ELF-1 (cell line): ENCODE measurements at regions not wholly inside any gene's neighbourhood (a gene's known extent, or its start where the extent isn't known, plus 50 kb on each side); places are given as distances from the start of the nearest gene placed in this dataset.
A peak's percentile ranks its signal among the peaks of the same experiment; 100 is the strongest.

Experiments used
- DNase-seq: peaks from one replicate; pipeline ENCODE4 v3.0.0-alpha.2; 2016; ENCODE audit warnings: low read depth, low spot score

GRCh38 chr18:39647627-39648534 is 2082.3 kb upstream of the CELF4 start:
- peak; percentile 36 for DNase-seq

DNA sequence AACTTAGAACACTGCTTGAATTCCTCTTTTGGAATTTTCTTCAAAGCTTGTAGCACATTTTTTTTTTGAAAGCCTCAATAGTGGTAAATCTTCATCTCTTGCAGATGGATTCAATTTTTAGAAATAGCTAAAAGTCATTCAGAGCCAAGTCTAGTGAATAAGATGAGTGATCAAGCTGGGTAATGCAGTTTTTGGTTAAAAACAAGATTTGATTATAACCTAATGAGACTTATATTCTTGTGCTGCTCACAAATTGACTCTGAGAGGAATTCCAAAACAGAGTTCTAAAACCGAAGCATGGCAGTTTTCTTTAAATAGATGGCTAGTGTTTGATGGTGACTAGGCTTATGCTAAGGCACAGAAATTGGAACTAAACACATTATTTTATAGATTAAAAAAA is 2072.6 kb upstream of the CELF4 start:
- no peak for DNase-seq

DNA sequence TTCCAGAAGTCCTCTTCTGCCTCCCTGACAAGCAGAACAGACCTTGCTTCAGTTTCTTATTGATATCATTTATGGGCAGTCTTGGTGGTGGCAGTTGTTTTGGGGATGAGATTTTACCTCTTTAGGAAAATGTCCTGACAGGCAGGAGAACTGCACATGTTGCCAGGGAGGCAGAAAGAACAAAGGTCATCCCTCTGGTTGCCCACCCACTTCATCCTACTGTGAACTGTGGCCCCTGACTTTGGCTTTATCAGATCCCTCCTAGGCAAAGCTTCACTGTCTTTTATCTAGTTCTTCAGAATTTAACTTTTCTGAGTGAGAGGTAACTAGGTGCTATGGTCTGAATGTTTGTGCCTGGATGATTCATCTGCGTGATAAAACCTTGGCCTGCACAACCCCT is 2071.3 kb upstream of the CELF4 start:
- DNase-seq: no peak

DNA sequence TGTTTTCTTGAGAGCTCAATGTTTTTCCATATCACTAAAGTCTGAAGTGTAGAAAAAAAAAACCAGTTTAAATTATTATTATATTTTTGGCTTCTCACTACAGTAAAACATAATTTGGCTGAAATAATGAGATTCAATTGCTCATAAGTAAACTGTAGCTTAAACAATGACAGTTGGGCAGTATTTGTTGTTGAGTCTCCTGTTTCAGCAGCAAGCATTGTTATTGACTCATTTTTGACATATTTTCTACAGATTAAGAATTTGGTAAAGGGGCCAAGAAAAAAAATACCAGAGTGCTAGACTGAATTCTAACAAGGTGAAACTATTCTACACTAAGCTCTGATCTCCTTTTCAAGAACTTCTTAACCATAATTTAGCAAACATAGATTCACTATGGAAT is 2070.4 kb upstream of the CELF4 start:
- DNase-seq: no peak

DNA sequence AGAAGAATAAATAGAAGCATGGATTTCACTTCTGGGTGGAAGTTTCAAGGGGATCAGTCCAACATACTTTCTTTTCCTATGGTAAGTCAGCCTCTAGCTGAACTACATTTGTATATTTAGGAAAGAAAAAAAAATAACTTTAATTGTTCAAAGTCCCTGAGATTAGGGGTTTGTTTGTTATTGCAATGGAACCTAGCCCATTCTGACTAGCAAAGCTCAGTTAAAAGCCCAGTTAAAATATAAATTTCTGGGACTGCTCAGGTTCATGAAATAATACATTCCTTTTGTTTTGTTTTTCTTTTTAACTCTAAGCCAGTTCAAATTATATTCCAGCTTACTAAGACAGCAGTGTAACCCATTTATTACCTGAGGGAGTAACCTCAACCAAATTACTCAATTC is 2069.6 kb upstream of the CELF4 start:
- DNase-seq: no peak

- DNase-seq: no peak
These were observed 2062.3 kb upstream of the CELF4 start for GRCh38 chr18:39627936-39628335.

DNA sequence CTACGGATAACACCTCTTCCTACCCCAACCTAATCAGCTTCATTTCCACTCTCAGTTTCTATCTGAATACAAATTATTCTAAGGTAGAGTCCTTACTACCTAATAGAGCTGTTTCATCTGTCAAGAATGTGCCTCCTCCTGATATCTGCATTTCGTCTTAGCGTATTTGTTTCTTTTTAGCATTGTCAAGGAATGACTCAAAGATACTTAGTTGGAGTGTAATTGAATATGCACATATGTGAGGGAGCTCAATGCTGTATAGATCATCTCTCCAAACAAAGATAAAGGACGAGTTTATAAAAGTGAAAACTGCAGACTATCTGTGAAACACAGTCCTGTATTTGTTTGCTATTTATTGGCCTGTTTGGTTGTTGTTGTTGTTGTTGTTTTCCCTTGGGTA is 2059.4 kb upstream of the CELF4 start:
- no peak for DNase-seq

- DNase-seq: no peak
These were observed 2056.8 kb upstream of the CELF4 start for GRCh38 chr18:39622431-39622830.

DNA sequence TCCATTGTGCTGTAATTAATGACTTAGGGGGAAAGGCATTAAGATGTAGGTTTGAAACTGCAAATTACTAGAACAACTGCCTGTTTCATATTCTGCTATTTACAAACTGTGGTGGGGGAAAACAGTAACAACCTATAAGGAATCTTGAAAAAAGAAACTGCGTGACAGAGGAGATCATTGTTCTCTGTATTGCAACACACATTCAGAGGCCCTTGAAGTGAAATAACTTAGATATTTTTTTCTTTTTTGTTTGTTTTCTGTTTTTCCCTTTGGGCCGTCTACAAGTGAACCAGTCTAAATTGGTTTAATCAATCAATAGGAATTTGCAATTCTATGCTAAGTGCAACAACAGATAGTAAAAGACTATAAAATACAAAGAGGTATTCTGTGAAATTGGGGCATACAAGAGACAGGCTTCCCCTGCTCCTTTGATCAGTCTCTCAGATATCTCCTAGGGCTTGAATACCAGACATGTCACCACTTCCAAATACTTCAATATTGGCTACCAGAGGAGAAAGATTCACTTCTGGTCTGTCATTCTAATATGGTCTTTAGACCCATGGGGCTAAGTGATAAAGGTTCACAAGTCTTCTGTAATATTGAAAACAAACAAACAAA is 2055.1 kb upstream of the CELF4 start:
- no peak for DNase-seq

GRCh38 chr18:39618265-39619003 is 2052.8 kb upstream of the CELF4 start:
- no peak for DNase-seq

GRCh38 chr18:39611381-39612100 is 2045.9 kb upstream of the CELF4 start:
- no peak for DNase-seq

GRCh38 chr18:39607034-39607433 is 2041.4 kb upstream of the CELF4 start:
- no peak for DNase-seq

DNA sequence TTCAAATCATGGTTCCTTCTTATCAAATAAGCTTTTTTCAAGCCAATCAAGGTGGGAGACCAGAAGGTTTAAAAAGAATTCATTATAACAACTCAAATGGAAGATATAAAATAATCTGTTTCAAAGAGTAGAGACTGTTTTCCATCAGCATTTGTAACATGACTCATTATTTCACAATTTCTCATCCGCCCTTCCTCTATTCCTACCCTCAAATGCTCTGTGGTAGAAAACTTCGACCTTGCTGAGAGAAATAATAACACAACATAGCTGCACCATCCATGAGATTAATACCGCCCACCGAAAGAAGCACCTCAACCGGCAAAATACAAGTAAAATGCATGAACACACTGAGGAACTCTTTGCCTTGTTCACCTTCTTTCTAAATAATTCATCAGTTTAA is 2039.2 kb upstream of the CELF4 start:
- DNase-seq: no peak

DNA sequence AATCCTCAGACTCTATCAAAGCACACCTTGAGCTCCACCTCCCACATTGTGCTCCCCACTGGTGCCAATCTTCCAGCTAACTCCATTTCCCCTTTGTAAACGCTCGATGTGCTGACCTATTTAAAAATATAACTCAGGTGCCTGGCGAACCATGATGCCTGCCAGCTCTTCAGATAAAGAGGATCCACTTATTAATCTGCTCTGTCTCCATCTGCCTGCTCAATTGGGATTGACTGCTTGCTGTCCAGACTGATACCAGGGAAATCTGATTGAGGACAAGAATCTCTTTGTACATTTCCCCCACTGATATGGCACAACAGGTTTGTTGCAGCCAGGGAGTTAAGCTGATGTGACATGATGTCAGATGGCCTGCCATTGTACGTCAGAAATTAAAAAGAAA is 2036.5 kb upstream of the CELF4 start:
- DNase-seq: no peak

DNA sequence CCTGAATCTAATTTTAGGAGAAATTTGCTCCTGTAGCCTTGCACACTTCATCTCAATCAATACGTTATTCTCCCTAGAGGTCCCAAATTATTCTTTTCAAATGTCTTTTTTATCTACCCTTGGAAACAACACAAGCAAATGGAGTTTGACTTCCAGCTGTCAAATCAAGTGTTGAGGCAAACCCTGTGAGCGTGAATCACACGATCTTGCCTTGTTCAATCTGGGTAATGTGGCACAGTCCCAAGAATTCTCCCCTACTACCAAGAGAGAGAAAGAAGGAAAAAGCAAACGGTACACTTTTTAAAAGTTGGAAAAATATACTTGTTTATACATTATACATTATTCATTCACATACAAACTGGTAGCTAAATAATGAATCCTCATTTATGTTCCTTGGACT is 2035.3 kb upstream of the CELF4 start:
- DNase-seq: no peak

DNA sequence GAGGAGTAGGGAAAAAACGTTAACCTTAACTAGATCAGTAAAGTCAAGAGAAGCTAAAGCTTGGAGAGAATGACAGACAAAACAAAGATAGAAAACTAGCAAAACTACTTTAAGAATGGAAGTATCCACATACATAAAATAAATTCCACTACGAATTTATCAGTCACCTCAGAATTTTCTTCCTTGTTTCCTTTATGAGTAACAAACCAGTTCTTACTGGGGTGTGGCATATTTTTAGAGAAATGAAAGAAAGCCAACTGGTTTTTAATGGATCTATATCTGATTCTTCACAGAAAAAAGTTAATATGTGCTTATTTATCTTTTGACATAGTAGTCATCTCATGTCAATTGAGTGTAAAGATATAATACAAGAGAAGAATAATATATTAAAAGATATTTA is 2033.7 kb upstream of the CELF4 start:
- DNase-seq: no peak

- DNase-seq: no peak
These were observed 2031.3 kb upstream of the CELF4 start for GRCh38 chr18:39596891-39597290.

GRCh38 chr18:39596221-39596620 is 2030.6 kb upstream of the CELF4 start:
- DNase-seq: no peak

DNA sequence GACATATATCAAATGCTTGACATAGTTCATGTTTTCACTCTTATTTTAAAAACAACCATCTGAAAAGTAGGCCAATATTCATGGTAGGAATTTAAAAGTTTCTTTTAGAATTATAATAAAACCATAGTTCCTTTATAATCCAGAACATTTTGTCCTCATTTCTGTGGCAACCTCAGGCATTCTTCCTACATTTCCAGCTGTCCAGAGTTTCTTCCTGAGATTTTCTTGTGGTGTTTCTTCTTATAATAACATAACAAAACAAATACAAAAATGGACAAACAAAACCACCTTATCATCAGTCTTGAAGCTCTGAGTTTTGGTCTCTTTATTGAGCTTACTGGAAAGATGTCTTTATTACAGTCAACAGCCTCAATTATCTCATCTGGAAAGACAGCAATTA is 2028.6 kb upstream of the CELF4 start:
- DNase-seq: no peak

GRCh38 chr18:39591649-39592048 is 2026.1 kb upstream of the CELF4 start:
- DNase-seq: peak; percentile 58

DNA sequence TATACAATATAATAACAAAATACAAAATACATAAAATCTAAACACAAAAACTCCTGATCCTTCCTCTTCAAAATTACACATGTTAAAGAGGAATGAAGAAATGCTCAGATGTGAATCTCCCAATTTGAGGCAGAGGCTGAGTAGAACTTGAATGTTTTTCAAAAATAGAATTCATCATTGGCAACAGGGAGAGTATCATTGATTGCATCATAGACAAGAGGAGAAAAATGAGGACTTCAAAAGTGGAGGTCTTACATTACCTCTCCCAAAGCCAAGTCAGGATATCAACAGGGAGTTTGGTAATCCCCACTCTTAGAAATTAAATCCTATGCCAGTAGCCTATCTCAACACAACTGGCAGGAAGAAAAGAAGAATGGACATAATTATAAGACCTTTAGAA is 2023.9 kb upstream of the CELF4 start:
- DNase-seq: no peak

DNA sequence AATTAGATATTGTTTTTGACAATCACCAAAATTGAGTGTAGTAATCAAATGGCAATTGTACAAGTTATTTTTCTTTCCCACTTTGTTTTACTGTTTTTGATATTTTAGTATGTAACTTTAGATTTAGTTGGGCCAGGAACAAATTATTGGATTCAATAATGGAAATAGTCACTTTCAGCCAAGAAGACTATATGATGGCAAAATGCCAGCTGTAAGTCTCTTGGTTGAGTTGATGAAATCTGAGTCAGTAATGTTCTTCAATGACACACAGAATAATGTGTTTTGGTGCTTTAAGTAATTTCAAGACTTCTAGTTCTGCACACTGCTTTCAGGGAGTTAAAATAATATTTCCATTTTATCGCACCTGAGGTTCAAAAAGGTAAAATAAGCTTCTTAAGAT is 2022.0 kb upstream of the CELF4 start:
- no peak for DNase-seq
